ENCODE measurements at regions not wholly inside any gene's neighbourhood (a gene's known extent, or its start where the extent isn't known, plus 50 kb on each side); places are given as distances from the start of the nearest gene placed in this dataset.
"Not testable (repeated sequence)": the region's sequence is repeated elsewhere in the genome, so short reads cannot be mapped to it uniquely, and the experiment has no call there.

DNA sequence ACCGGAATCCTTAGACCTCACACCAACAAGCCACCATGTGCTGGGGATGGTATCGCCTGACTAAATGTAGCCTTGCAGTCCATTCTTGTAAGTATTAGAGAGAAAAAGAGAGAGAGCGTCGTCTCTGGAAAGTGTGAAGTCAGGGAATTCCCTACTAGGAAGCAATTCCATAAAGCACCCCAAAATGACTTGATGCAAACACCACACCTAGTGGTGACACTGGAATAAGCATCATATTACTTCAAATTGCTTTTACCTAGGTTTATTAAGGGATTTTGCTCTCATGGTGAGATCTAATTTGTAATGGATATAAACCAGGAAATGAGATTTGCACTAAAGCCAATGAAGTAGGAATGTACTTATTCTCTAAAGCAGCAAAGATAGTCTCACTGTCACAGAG lies 111.4 kb upstream of the METTL9 start:
- not testable (repeated sequence) for DNase-seq (ENCODE audit: low read depth)

DNA sequence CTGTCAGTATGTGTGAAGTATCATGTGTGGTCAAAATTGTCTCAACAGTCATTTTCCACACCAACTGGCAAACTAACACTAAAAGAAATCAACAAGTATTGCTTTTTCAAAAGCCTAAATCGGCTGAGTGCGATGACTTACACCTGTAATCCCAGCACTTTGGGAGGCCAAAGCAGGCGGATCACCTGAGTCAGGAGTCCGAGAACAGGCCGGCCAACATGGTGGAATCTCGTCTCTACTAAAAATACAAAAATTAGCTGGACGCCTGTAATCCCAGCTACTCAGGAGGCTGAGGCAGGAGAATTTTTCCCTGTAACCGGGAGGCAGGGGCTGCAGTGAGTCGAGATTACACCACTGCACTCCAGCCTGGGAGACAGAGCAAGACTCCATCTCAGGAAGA lies 100.3 kb upstream of the METTL9 start:
- not testable (repeated sequence) for DNase-seq (ENCODE audit: low read depth)

DNA sequence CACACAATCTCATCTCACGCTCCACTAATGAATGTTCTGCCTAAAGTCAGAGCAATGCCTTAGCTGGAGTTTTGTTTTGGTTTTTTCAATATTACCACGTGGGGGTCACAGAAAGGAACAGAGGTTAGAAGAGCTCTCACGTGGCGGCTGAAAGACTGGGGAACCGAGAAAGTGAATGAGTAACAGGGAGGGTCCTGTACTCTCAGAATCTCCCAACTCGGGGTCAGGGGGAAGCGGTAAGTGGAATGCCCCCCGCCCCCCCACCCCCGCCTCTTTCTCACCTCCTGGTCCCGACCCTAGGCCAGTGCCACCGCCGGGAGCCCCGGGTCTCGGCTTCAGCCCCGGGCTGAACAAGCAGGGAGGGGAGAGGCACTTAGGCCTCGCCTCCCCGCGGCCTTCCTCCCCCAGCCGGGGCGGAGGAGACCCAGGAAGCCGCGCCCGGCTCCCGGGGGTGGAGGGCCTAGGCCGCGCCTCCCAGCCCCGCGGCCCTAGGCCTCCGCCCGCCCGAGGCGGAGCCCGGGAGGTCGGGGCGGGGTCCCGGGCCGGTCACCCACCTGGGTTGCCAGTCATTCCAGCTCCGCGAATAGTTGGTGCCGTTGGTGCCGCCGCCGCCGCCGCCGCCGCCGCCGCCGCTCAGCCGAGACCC lies 98.0 kb upstream of the METTL9 start:
- peak; percentile 66 for DNase-seq (ENCODE audit: low read depth)

DNA sequence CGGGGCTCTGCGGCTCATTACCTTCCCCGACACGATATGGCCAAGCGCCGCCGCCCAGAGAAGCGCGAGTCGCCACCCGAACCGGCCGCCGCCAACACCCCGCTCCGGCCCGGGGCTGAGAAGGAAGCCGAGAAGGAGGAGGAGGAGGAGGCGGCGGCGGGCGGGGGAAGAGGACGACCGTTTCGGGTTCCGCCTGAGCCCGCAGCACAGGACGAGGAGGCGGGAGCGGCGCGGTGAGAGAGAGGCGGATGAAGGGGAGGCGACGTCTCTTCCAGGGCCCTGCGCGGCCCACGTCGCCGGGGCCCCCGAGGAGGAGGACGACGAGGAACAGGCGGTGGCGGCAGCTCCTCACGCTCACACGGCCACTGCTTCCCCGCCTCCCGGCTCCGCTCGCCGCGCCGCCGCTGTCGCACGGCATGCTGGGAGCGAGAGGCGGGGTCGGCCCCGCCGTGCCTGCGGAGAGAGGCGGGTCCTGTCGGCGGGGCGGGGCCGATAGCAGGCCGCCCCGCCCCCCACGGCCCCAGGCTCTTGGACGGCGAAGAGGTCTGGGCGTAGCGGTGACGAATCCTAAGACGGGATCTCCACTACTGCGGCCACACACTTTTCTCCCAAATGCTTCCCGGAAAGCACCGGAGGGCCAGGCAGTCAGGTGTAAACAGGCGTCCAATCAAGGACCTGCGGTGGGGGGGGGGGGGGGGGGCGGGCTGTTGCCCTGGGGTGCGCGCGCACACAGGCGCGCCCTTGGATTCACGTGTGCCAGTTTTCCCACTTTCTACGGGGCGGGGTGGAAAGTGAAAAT lies 97.3 kb upstream of the METTL9 start:
- DNase-seq (ENCODE audit: low read depth): peak; percentile 94

DNA sequence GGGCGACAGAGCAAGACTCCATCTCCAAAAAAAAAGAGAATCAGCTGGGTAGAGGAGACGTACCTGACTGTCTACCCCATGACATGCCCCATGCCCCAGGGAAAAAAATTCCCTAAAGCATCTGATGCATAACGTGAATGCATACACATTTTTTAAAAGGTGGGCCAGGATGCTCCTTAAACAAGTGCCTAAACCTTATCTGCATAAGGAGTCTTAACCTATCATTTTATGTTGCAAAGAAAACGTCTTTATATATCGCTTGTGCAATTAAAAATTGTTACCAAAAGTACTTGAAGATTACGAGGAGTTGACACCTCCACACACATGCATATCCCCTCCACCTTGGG lies 95.8 kb upstream of the METTL9 start:
- not testable (repeated sequence) for DNase-seq (ENCODE audit: low read depth)

DNA sequence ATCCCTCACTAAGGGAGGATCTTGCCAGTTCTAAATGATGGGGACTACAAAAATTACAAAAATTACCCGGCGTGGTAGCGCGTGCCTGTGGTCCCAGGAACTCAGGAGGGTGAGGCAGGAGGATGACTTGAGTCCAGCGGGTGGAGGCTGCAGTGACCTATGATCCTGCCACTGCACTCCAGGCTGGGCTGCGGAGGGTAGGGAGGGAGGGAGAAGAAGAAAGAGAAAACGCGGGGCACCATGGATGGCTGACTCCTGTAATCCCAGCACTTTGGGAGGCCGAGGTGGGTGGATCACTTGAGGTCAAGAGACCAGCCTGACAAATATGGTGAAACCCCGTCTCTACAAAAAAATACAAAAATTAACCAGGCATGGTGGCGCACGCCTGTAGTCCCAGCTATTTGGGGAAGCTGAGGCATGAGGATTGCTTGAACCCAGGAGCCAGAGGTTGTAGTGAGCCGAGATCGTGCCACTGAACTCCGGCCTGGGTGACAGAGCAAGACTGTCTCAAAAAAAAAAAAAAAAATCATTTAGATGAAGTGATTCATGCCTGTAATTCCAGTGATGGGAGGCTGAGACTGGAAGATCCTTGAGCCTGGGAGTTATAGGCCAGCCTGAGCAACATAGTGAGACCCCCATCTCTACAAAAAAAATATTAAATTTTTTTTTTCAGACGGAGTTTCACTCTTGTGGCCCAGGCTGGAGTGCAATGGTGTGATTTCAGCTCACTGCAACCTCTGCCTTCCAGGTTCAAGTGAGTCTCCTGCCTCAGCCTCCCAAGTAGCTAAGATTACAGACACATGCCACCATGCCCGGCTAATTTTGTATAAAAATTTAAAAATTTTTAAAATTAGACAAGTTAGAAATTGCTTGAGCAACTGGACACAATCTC lies 95.2 kb upstream of the METTL9 start:
- not testable (repeated sequence) for DNase-seq (ENCODE audit: low read depth)

DNA sequence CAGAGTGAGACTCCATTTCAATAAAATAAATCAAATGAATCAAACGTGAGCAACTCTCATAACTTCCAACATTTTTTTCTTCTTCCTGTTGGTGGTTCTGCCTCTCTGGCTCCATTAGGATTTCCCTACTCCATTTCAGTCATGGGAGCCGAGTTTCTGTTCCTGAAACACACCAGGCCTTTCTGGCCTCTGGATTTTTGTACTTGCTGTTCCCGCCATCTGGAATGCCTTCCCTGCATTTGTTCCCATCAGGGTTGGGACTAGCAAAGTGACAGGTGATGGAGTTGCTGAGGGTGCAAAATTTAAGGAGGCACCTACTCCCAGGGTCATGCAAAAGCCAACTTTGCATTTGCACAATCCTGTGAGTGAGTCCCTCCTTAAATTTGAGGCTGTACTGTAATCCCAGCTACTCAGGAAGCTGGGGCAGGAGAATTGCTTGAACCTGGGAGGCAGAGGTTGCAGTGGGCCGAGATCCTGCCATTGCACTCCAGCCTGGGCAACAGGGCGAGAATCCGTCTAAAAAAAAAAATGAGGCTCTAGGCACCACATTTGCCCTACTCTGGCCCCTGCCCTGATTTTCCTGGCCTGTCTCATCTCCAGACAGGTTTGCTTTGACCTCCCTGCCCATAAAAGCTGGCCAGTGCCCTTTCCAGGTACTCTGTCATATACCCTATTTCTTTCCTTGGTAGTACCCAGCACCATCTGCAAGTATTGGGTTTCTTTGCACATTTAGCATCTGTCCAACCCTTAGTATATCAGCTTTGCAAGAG lies 93.4 kb upstream of the METTL9 start:
- DNase-seq (ENCODE audit: low read depth): not testable (repeated sequence)

DNA sequence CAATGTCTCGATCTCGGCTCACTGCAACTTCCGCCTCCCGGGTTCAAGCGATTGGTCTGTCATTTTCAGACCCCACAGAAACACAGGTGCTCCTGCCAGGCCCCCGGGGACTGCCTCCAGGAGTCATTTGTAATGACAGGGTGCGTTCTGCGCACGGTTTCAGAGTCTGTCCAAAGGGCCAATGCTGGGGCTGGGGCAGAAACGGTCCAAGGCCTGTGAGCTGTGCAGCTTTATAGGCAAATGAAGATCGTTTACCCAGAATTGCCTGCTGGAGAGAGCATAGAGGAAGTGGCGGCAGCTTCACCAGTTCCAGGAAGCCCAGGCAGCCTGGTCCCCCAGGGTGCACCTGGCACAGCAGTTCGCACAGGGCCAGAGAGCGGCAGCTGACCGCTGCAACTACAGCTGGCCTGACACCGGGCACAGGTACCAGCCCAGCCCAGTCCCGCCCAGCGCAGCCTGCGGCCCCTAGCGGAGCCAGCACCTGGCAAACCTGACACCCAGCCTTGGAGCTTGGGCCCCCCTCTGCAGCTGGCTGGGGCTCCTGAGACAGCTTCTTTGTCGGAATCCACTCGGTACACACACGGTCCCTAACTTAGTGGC lies 92.4 kb upstream of the METTL9 start:
- not testable (repeated sequence) for DNase-seq (ENCODE audit: low read depth)

DNA sequence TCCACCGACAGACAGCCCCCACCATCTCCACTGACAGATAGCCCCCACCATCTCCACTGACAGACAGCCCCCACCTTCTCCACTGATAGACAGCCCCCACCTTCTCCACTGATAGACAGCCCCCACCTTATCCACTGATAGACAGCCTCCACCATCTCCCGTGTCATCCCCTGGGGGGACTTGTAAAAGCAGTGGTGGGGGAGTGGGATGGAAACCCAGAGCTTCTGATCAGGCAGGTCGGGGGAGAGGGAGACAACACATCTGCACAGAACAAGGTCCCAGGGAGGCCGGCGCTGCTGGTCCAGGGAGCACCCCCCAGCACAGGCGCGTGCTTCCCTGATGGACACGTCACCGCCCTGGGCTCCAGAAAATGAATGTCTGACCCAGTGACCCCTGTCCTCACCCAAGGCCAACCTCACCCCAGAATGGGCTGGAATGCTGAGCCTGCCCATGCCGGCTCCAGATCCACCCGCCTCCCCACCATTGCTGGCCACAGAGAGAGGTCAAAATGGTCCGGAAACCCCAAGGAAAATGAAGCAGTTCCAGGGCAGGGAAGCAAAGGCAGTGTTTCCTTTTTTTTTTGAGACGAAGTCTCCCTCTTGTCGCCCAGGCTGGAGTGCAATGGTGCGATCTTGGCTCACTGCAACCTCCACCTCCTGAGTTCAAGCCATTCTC lies 91.6 kb upstream of the METTL9 start:
- not testable (repeated sequence) for DNase-seq (ENCODE audit: low read depth)

DNA sequence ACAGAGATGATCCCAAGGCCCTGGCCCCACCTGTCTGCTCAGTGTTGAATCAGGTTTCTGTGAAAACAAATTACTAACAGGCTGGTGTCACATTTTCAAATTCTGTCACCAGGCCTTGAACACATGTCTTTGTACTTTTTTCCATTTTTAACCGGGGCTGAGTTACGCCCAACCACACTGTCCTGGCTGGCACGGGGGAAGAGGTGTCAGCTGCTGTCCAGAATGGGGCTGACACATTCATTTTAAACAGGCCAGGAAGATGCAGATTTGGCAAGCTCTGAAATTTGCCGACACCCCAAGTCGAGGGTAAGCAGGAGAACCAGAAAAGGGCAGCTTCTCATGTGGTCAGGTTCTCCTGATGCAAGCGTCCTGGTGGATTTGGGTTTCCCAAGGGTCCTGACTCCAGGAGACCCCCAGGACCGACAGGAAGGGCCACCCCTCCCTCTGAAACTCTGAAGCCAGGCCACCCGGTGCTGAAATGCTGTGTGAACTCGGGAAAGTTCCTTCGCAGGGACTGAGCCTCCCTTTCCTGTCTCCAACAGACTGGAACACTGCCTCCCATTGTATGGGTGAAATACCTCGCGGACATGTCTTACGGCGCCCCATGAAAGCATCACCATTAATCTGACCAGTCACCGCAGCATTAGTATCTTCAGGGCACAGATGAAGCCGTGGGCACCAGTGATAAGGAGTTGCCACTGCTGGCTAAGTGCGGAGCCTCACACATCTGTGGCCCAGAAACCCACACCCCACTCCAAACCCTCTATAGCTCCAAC lies 90.5 kb upstream of the METTL9 start:
- DNase-seq (ENCODE audit: low read depth): peak; percentile 52

DNA sequence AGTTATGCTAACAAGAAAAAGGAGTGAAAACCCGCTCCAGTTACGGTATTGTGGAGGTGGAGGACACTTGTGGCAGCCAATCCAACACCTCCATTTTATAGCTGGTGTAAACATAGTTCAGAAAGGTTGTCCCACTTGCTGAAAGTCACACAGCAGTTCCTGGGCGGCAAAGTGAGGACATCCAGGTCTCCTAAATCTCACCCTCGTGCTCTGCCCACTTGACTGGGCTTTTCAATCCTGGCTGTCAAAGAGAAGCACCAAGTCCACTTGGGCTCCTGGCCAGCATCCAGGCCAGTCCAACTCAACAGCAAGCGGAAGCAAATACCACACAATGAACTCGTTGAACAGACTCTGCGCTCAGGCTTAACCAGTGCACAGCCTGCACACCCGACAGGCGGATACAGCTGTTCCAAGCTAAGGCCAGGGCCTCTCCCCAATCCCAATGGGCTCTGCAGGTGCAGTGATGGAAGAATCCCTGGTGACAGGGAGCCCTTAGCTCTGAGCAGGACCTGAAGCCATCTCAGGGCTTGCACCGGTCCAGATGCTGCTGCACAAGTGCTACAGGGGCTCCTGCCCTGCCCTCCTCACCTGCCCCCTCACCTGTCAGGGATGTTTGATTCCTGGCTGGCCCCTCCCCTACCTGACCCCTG lies 89.8 kb upstream of the METTL9 start:
- not testable (repeated sequence) for DNase-seq (ENCODE audit: low read depth)

DNA sequence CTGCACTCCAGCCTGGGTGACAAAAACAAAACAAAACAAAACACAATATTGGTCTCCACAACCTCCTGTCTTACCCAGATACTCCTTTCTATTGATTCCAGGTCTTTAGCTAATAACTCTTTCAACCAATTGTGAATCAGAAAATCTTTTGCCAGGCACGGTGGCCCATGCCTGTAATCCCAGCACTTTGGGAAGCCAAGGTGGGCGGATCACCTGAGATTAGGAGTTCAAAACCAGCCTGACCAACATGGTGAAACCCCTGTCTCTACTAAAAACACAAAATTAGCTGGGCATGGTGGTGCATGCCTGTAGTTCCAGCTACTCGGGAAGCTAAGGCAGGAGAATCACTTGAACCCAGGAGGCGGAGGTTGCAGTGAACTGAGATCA lies 88.5 kb upstream of the METTL9 start:
- not testable (repeated sequence) for DNase-seq (ENCODE audit: low read depth)

DNA sequence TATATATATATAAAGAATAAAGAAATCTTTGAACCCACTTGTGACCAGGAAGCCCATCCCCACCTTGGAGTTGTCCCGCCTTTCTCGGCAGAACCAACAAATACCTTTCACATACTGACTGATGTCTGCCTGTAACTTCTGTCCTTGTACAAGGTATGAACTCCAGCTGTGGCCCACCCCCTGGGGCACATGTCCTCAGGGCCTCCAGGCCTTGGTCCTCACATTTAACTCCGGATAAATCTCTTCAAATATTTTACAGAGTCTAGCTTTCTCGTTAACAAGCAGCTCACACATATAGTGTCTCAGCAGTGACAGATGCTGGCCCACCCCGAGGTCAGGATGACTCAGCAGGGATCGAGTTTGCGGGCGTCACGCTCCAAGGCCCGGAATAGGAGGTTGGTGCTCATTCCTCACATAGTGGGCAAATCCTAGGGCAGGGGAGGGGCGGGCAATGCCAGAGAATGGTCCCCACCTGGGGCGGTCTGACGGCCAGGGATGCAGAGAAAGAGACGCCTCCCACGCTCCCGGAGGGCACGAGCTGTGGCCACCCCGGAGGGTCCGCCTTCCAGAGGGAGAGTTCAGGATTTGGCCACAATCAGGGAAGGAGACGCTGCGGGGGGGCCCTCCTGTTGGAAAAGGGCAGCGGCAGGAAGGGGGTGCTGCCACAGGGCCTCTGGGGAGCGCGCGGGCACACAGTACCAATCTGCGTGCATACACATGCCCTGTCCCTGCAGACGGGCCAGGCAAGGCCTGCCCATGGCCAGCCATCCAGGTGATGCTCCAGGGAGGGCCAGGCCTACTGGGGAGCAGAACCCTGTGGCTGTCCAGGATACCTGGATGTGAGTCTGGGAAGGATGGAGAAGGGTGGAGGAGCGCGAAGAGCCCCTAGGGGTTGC lies 87.8 kb upstream of the METTL9 start:
- peak; percentile 94 for DNase-seq (ENCODE audit: low read depth)

DNA sequence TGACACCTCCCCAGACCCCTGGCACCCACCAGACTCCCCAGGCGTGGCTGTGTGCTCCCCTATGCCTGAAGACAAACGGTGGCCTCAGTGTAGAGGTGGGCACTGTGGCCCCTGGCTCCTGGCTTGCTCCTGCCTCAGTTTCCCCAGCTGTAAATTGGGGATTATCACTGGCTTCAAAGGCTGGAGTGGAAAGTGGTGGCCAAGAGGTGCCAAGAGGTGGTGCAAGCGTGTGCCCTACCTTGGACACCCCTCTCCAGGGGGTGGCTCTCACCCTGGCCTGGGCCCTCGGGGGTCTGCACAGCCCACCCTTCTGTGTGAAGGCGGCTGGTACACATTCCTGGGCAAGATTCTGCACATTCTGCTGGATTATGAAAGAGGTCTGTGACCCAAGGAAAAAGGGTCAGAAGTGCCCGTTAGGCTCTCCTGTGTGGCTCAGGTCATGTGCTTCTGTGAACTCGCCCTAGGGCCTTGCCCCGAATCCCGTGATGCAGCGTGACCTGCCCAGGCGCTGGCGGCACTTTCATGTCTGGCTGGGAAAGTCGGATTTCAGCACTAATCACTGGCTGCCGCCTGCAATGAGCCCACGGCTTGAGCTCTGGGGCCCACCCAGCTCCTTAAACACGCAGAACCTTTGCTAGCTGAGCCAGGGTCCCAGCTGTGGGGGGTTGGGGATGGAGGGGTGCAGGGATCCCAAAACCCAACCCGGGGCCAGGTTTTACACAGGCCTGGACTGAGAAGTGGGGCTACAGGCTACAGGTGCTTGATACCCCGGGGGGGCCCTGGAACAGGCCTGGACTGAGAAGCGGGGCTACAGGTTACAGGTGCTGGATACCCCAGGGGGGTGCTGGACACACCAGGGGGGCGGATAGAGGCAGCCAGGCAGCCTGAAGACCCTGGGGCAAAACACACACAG lies 86.8 kb upstream of the METTL9 start:
- not testable (repeated sequence) for DNase-seq (ENCODE audit: low read depth)

DNA sequence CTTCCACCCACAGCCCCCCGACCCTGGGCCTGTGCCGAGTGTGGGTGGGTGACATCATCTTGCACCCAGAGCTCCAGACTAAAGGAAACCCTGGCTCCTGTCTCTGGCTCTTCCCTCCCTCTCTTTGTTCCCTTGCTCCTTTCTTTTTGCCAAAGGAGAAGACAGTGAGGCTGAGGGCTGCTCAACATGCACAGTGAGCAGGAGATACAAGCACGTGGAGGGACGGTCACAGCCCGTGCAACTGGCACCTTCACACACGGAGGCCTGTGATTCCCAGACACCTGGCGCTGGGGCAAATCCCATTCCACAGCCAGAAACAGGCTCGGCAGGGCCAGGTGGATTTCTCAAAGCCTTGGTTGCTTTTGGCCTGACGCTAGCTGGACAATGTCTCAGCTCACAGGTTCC lies 86.0 kb upstream of the METTL9 start:
- not testable (repeated sequence) for DNase-seq (ENCODE audit: low read depth)

DNA sequence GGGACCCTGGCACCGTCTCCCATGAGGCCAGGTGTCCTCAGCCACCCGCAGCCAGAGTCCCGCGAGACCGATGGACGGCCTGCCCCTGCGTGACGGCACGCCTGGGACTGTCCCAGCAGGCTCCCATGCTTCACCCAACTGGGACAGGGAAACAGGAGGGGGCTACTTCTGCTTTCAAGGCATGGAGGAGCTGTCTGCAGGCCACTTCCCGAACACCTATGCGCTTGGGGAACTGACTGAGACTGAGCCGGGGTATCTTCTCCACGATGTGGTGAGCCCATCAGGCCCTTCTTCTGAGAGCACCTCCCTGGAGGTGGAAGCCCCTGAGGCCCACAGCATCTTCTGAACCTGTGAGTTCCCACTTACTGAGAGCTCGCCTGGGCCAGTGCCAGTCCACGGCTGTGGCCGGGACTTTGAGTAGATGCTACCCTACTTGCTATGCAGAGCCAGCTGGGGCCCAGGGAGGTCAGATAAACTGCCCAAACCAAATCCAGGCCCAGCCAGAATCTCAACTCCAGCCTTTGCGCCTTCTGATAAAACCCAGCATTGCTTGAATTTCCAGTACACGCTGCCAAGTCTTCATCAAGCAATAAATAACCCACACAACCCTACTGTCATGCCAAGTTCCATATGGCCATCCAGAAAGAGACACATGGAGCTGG lies 85.4 kb upstream of the METTL9 start:
- not testable (repeated sequence) for DNase-seq (ENCODE audit: low read depth)

DNA sequence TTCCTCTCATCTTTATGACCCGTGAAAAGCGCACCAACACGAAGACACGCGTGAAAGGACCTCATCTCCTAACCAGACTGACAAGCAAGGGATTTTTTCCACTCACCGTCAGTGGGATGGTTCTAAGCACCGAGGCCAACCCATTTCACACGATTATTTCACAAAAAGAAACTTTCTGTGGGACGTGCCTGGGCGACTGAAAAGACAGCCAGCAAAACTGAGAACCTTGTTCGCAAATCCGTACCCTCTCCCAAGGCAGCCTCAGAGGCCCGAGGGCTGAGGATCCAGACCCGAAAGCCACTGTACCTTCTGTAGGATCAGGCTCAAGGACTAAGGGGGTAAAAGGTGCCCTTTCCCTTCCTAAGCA lies 84.9 kb upstream of the METTL9 start:
- not testable (repeated sequence) for DNase-seq (ENCODE audit: low read depth)

Data from RPMI7951 (cell line).